K562 (cell line): ENCODE measurements at regions not wholly inside any gene's neighbourhood (a gene's known extent, or its start where the extent isn't known, plus 50 kb on each side); places are given as distances from the start of the nearest gene placed in this dataset.
"Not testable (repeated sequence)": the region's sequence is repeated elsewhere in the genome, so short reads cannot be mapped to it uniquely, and the experiment has no call there.

Experiments
- ATAC-seq: fragments of 200-7000 bp; cut with Tn5 transposase; 3 replicates; pipeline ENCODE4 v1.9.1; 2020; ENCODE audit warnings: moderate library complexity
- BruUV-seq: library from RNA; stranded (reverse); fragments of 400-500 nt; replicated peaks from 2 replicates; lab custom pipeline; 2021; lab: Mats Ljungman, UMichigan
- CTCF ChIA-PET: fragments of 300-600 bp; formaldehyde crosslinking; extraction: SDS; loops from one replicate; lab custom pipeline; 2021; ENCODE audit warnings: low intra/inter-chr PET ratio; lab: Yijun Ruan, JAX
- POLR2A ChIA-PET: fragments of 300-600, 350-650 bp; sonication (Branson Sonifier 250); formaldehyde crosslinking; extraction: SDS; loops from one replicate; lab custom pipeline; 2021; ENCODE audit warnings: antibody characterized with exemption, inconsistent platforms; lab: Yijun Ruan, JAX
- DNase-seq, 4 experiments: peaks; one replicate each; pipeline versions ENCODE4 v3.0.0 to v3.0.0-alpha.2; 2011 to 2018; ENCODE audit warnings: low spot score in 3 of 4, mixed read lengths in 3 of 4; ENCODE audit errors: extremely low read depth in 1 of 4
- FAIRE-seq: peaks from 2 replicates; lab custom pipeline; 2011; peaks lifted over from hg19 to GRCh38; lab: Jason Lieb, UNC
- H2AFZ ChIP-seq: 2 replicates; pipeline ENCODE4 v1.6.0; 2011; ENCODE audit warnings: low read depth, low read length, control low read depth, inconsistent platforms
- H3K27ac ChIP-seq: fragments of 200-600 bp; 3 replicates; pipeline ENCODE4 v1.8.0; 2011; ENCODE audit warnings: low read depth, mild to moderate bottlenecking, control low read depth, inconsistent platforms, low read length, moderate library complexity, mixed read lengths; ENCODE audit errors: extremely low read depth
- H3K27me3 ChIP-seq, 2 experiments: fragments of 300-600 bp in 1 of 2; 2 replicates in 1 of 2; 3 replicates in 1 of 2; pipeline versions ENCODE4 v1.6.0 to v1.8.0; 2011; ENCODE audit warnings: inconsistent platforms in 2 of 2, low read length in 2 of 2, mild to moderate bottlenecking in 1 of 2, mixed read lengths in 1 of 2, moderate library complexity in 1 of 2; ENCODE audit not compliant: control insufficient read depth in 2 of 2, insufficient read depth in 2 of 2
- H3K36me3 ChIP-seq: fragments of 300-600 bp; 3 replicates; pipeline ENCODE4 v1.8.0; 2011; ENCODE audit warnings: mild to moderate bottlenecking, low read length, inconsistent platforms; ENCODE audit not compliant: control insufficient read depth, insufficient read depth
- H3K4me1 ChIP-seq, 2 experiments: fragments of 200-600 bp in 1 of 2; replicated peaks in 1 of 2; 2 replicates in 1 of 2; 3 replicates in 1 of 2; pipeline versions ENCODE4 v1.5.1 to v1.8.0; 2011; ENCODE audit warnings: inconsistent platforms in 2 of 2, low read length in 2 of 2, mild to moderate bottlenecking in 1 of 2, mixed read lengths in 1 of 2, moderate library complexity in 1 of 2; ENCODE audit not compliant: control insufficient read depth in 2 of 2, insufficient read depth in 2 of 2
- H3K4me2 ChIP-seq: 2 replicates; pipeline ENCODE4 v1.6.1; 2011; ENCODE audit warnings: low read length, control low read depth, inconsistent platforms, mixed read lengths; ENCODE audit not compliant: insufficient read depth
- H3K4me3 ChIP-seq: fragments of 200-600 bp; sonication (generic), shearing (Covaris generic); 2 replicates; pipeline ENCODE4 v1.5.1; 2016; ENCODE audit warnings: control low read depth, inconsistent platforms
- H3K79me2 ChIP-seq: fragments of 200-600 bp; 3 replicates; pipeline ENCODE4 v1.8.0; 2011; ENCODE audit warnings: low read length, inconsistent platforms; ENCODE audit not compliant: control insufficient read depth, insufficient read depth
- H3K9ac ChIP-seq, 2 experiments: 2 replicates each; pipeline versions ENCODE4 v1.6.0 to v1.6.1; 2011; ENCODE audit warnings: low read depth in 2 of 2, low read length in 2 of 2, control low read depth in 1 of 2, inconsistent platforms in 1 of 2, mild to moderate bottlenecking in 1 of 2, mixed read lengths in 1 of 2; ENCODE audit not compliant: insufficient read depth in 1 of 2
- H3K9me1 ChIP-seq: one replicate; pipeline ENCODE4 v1.6.0; 2011; ENCODE audit warnings: inconsistent platforms, mild to moderate bottlenecking, low read length, moderate library complexity; ENCODE audit not compliant: control insufficient read depth, insufficient read depth
- H3K9me3 ChIP-seq: replicated peaks from 2 replicates; pipeline ENCODE4 v1.5.1; 2011; ENCODE audit warnings: low read depth, low read length, inconsistent platforms; ENCODE audit not compliant: control insufficient read depth, insufficient read depth
- H4K20me1 ChIP-seq: replicated peaks from 2 replicates; pipeline ENCODE4 v1.6.1; 2011; ENCODE audit warnings: low read length, inconsistent platforms, mixed read lengths; ENCODE audit not compliant: control insufficient read depth, insufficient read depth
- WGBS: fragments of 100-300 bp; shearing (Covaris generic); methylation state at CpG from one replicate; pipeline ENCODE4 v1.1.6; 2016; ENCODE audit warnings: low coverage, mixed read lengths; ENCODE audit not compliant: insufficient coverage; ENCODE audit errors: missing lambda C conversion rate; 5-methylcytosine and 5-hydroxymethylcytosine counted together
- in situ Hi-C: fragments of 300-500 bp; cut with MboI; formaldehyde crosslinking; loops from 4 replicates; pipeline ENCODE4 v1.15.0; 2018; ENCODE audit warnings: inconsistent platforms, mixed read lengths
- intact Hi-C: fragments of 100-400 bp; cut with micrococcal nuclease; formaldehyde crosslinking; loops from 2 replicates; pipeline ENCODE4 v1.14.2; 2022
- TF ChIP-seq, protein P1 (sequence below), 2 experiments: fragments of 450-650 bp in 1 of 2; sonication (generic) in 1 of 2; formaldehyde crosslinking in 1 of 2; IDR thresholded peaks; 2 replicates each; pipeline versions ENCODE4 v1.7.1 to v1.9.0; 2016 to 2022; ENCODE audit warnings: inconsistent platforms in 1 of 2, mild to moderate bottlenecking in 1 of 2, missing genetic modification reagents in 1 of 2

DNA sequence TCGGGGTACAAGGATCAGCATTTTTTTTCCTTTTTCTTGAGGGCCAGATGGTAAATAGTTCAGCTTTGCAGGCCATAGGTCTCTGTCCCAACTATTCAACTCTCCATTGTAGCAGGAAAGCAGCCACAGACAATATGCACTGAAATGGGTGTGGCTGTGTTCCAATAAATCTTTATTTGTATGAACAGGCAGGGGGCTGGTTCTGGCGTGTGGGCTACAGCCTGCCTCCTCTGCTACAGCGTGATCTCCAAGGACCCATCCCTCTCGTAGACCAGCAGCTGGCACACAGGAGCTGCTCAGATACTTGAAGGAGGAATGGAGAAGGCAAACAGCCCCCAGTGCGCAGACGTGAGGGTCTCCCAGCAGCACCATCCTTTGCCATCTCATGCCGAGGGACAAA lies 91.8 kb upstream of the FRG2C start:
- H3K9me3 ChIP-seq = not testable (repeated sequence)
- TF ChIP-seq, protein P1, sequence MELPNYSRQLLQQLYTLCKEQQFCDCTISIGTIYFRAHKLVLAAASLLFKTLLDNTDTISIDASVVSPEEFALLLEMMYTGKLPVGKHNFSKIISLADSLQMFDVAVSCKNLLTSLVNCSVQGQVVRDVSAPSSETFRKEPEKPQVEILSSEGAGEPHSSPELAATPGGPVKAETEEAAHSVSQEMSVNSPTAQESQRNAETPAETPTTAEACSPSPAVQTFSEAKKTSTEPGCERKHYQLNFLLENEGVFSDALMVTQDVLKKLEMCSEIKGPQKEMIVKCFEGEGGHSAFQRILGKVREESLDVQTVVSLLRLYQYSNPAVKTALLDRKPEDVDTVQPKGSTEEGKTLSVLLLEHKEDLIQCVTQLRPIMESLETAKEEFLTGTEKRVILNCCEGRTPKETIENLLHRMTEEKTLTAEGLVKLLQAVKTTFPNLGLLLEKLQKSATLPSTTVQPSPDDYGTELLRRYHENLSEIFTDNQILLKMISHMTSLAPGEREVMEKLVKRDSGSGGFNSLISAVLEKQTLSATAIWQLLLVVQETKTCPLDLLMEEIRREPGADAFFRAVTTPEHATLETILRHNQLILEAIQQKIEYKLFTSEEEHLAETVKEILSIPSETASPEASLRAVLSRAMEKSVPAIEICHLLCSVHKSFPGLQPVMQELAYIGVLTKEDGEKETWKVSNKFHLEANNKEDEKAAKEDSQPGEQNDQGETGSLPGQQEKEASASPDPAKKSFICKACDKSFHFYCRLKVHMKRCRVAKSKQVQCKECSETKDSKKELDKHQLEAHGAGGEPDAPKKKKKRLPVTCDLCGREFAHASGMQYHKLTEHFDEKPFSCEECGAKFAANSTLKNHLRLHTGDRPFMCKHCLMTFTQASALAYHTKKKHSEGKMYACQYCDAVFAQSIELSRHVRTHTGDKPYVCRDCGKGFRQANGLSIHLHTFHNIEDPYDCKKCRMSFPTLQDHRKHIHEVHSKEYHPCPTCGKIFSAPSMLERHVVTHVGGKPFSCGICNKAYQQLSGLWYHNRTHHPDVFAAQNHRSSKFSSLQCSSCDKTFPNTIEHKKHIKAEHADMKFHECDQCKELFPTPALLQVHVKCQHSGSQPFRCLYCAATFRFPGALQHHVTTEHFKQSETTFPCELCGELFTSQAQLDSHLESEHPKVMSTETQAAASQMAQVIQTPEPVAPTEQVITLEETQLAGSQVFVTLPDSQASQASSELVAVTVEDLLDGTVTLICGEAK (IDR thresholded peaks at IDR 0.05) = peak; percentile 76
- TF ChIP-seq, protein P1 (CRISPR knock-in tag; IDR thresholded peaks at IDR 0.05) = not testable (repeated sequence)
- TF ChIP-seq, all 486 proteins: peak for 1; not testable (repeated sequence) for 485
- H4K20me1 ChIP-seq, H2AFZ ChIP-seq, H3K36me3 ChIP-seq, H3K9me1 ChIP-seq, H3K27me3 ChIP-seq, DNase-seq, FAIRE-seq, H3K9ac ChIP-seq, H3K27ac ChIP-seq, H3K4me2 ChIP-seq, H3K4me1 ChIP-seq, ATAC-seq, H3K4me3 ChIP-seq, CTCF ChIA-PET, POLR2A ChIA-PET, intact Hi-C loops, BruUV-seq, H3K79me2 ChIP-seq: not testable (repeated sequence)
- WGBS = 0% methylated on average over 4 of the region's 7 CpGs
- in situ Hi-C loops = loop anchor here (25.0 kb wide), 1 partner anchor 260 kb away; no protein-coding TSS in a partner anchor

DNA sequence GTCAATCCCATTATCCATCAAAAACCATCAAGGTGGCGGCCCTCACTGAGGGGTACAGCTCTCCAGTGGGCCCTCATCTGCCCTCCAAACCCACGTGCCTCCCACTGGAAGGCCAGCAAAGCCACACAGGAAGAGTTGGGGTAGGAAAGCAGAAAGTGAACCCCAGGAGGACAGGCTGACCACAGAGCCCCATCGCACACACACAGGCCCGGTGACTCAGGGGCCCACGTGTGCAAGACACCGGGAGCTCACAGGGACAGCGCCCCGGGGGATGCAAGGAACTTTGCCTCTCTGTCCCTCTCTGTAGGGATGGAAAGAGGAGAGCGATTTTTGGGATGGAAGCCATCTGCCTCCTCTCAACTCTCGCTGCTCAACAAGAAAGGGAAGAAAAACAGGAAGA lies 85.0 kb upstream of the FRG2C start:
- H3K36me3 ChIP-seq, H4K20me1 ChIP-seq, H3K4me3 ChIP-seq, H3K4me2 ChIP-seq, FAIRE-seq, H2AFZ ChIP-seq, H3K79me2 ChIP-seq, BruUV-seq, H3K9ac ChIP-seq, intact Hi-C loops, in situ Hi-C loops, ATAC-seq, H3K27ac ChIP-seq, H3K9me1 ChIP-seq, DNase-seq, H3K9me3 ChIP-seq, H3K27me3 ChIP-seq, CTCF ChIA-PET, H3K4me1 ChIP-seq: not testable (repeated sequence)
- POLR2A ChIA-PET = interaction anchor here (0.6 kb wide), 1 partner anchor 214 kb away, joined by 3 read pairs; no protein-coding TSS in a partner anchor
- 4% methylated on average over 7 of the region's 10 CpGs for WGBS
